ENCODE measurements at regions not wholly inside any gene's neighbourhood (a gene's known extent, or its start where the extent isn't known, plus 50 kb on each side); places are given as distances from the start of the nearest gene placed in this dataset.

GRCh38 chr9:38287420-38287985, 105.0 kb upstream of the ALDH1B1 start:
- TF ChIP-seq CTCF (conservative IDR thresholded peaks at IDR 0.05; ENCODE audit: low read depth, low read length), result no peak
- H3K4me3 ChIP-seq (ENCODE audit: low read length), result no peak overlapping the region
- no peak for DNase-seq (ENCODE audit: low read depth)

- TF ChIP-seq CTCF (conservative IDR thresholded peaks at IDR 0.05; ENCODE audit: low read depth, low read length), result no peak
- no peak overlapping the region for H3K4me3 ChIP-seq (ENCODE audit: low read length)
- DNase-seq (ENCODE audit: low read depth), result no peak
These were observed 105.7 kb upstream of the ALDH1B1 start for GRCh38 chr9:38286766-38287165.

- TF ChIP-seq CTCF (conservative IDR thresholded peaks at IDR 0.05; ENCODE audit: low read depth, low read length), result no peak
- no peak overlapping the region for H3K4me3 ChIP-seq (ENCODE audit: low read length)
- no peak for DNase-seq (ENCODE audit: low read depth)
These were observed 106.1 kb upstream of the ALDH1B1 start for GRCh38 chr9:38286357-38286756.

- no peak for DNase-seq (ENCODE audit: low read depth)
- H3K4me3 ChIP-seq (ENCODE audit: low read length), result no peak overlapping the region
- TF ChIP-seq CTCF (conservative IDR thresholded peaks at IDR 0.05; ENCODE audit: low read depth, low read length), result no peak
These were observed 107.3 kb upstream of the ALDH1B1 start for GRCh38 chr9:38285236-38285635.

GRCh38 chr9:38284588-38285051, 107.9 kb upstream of the ALDH1B1 start:
- no peak for TF ChIP-seq CTCF (conservative IDR thresholded peaks at IDR 0.05; ENCODE audit: low read depth, low read length)
- DNase-seq (ENCODE audit: low read depth), result no peak

GRCh38 chr9:38284039-38284575, 108.4 kb upstream of the ALDH1B1 start:
- DNase-seq (ENCODE audit: low read depth), result no peak
- TF ChIP-seq CTCF (conservative IDR thresholded peaks at IDR 0.05; ENCODE audit: low read depth, low read length), result no peak
- H3K4me3 ChIP-seq (ENCODE audit: low read length), result no peak overlapping the region

More at GRCh38 chr9:38284588-38285051, 107.9 kb upstream of the ALDH1B1 start:
- H3K4me3 ChIP-seq (ENCODE audit: low read length), result no peak overlapping the region

- H3K4me3 ChIP-seq (ENCODE audit: low read length), result no peak overlapping the region
- DNase-seq (ENCODE audit: low read depth), result no peak
- TF ChIP-seq CTCF (conservative IDR thresholded peaks at IDR 0.05; ENCODE audit: low read depth, low read length), result no peak
These were observed 109.7 kb upstream of the ALDH1B1 start for GRCh38 chr9:38282756-38283155.
